OCI-LY3 (cell line): ENCODE measurements at regions not wholly inside any gene's neighbourhood (a gene's known extent, or its start where the extent isn't known, plus 50 kb on each side); places are given as distances from the start of the nearest gene placed in this dataset.

Experiments used
- H2AFZ ChIP-seq: fragments of 200-600, 300-600 bp; shearing (Covaris generic); 2 replicates; pipeline ENCODE4 v1.6.0; 2014; ENCODE audit warnings: antibody characterized with exemption, low read depth, low read length
- H3K27ac ChIP-seq: fragments of 200-600, 300-600 bp; sonication (generic); 2 replicates; pipeline ENCODE4 v1.5.1; 2014; ENCODE audit warnings: mild to moderate bottlenecking, low read length, moderate library complexity, mixed read lengths
- H3K27me3 ChIP-seq: fragments of 200-600, 300-600 bp; sonication (generic); 2 replicates; pipeline ENCODE4 v1.6.1; 2014; ENCODE audit warnings: low read depth, low read length, mixed read lengths
- H3K36me3 ChIP-seq: fragments of 200-600, 300-600 bp; sonication (generic); replicated peaks from 2 replicates; pipeline ENCODE3; 2014; ENCODE audit warnings: low read depth, low read length, mixed read lengths
- H3K4me1 ChIP-seq: fragments of 300-600, 200-600 bp; sonication (generic); 2 replicates; pipeline ENCODE4 v1.6.1; 2014; ENCODE audit warnings: low read length, mixed read lengths
- H3K4me2 ChIP-seq: fragments of 200-600, 300-600 bp; sonication (generic); 2 replicates; pipeline ENCODE4 v1.6.1; 2014; ENCODE audit warnings: low read length, mixed read lengths
- H3K4me3 ChIP-seq: fragments of 300-600, 200-600 bp; sonication (generic); 2 replicates; pipeline ENCODE4 v1.5.1; 2014; ENCODE audit warnings: antibody characterized with exemption, mild to moderate bottlenecking, low read length, moderate library complexity
- H3K79me2 ChIP-seq: fragments of 300-600, 200-600 bp; shearing (Covaris generic); 2 replicates; pipeline ENCODE4 v1.6.1; 2014; ENCODE audit warnings: mild to moderate bottlenecking, low read length, mixed read lengths
- H3K9ac ChIP-seq: fragments of 300-600, 200-600 bp; shearing (Covaris generic); 2 replicates; pipeline ENCODE4 v1.6.0; 2014; ENCODE audit warnings: mild to moderate bottlenecking, low read length, moderate library complexity
- H3K9me3 ChIP-seq: fragments of 200-600, 300-600 bp; shearing (Covaris generic); 2 replicates; pipeline ENCODE4 v1.6.1; 2014; ENCODE audit warnings: low read length, mixed read lengths; ENCODE audit not compliant: insufficient read depth
- H4K20me1 ChIP-seq: fragments of 200-600, 300-600 bp; sonication (generic); 2 replicates; pipeline ENCODE4 v1.6.1; 2016; ENCODE audit warnings: low read length, mixed read lengths; ENCODE audit not compliant: insufficient read depth
- EZH2phosphoT487 ChIP-seq: fragments of 200-600 bp; shearing (Covaris generic); IDR thresholded peaks from 2 replicates; pipeline ENCODE4 v1.6.1; 2018; ENCODE audit warnings: antibody characterized with exemption, mixed run types, low read depth
- TF ChIP-seq, protein P1 (sequence below): fragments of 200-600, 300-600 bp; sonication (generic); IDR thresholded peaks from 2 replicates; pipeline ENCODE4 v1.5.1; 2014; ENCODE audit warnings: antibody characterized with exemption, low read length, low read depth

DNA sequence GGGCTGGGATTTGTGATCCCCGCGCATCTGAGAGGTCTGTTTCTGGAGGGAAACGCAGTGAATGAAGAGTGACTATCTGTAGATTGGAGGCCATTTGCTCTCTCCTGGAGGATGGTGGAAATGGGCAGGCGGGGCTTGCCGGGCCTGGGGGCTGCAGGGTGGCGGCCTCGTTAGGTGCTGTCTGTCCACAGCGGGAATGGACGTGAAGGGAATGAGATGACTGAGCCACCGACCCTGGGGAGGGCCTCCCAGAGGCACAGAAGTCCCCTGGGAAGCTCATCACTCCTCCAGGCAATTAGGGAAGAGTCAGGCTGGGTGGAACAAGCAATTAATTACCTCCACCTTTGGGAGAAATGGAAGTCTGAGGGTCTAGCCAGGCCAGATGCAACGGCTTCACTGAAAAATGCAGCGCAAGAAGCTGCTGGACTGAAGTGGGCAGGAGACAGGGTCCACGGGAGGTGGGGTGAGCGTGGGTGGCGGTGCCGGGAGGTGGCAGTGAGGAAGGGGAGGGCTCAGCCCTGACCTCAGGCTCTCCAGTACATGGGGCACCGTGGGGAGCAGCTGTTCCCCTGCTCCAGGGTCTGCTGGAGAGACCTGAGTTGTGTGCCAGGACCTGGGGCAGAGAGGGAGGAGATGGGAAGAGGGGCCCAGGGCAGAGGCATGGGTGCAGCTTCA, 524.5 kb downstream of the BRD1 start:
- H3K4me2 ChIP-seq, result no peak overlapping the region
- TF ChIP-seq EZH2phosphoT487, result no peak
- TF ChIP-seq, protein P1, sequence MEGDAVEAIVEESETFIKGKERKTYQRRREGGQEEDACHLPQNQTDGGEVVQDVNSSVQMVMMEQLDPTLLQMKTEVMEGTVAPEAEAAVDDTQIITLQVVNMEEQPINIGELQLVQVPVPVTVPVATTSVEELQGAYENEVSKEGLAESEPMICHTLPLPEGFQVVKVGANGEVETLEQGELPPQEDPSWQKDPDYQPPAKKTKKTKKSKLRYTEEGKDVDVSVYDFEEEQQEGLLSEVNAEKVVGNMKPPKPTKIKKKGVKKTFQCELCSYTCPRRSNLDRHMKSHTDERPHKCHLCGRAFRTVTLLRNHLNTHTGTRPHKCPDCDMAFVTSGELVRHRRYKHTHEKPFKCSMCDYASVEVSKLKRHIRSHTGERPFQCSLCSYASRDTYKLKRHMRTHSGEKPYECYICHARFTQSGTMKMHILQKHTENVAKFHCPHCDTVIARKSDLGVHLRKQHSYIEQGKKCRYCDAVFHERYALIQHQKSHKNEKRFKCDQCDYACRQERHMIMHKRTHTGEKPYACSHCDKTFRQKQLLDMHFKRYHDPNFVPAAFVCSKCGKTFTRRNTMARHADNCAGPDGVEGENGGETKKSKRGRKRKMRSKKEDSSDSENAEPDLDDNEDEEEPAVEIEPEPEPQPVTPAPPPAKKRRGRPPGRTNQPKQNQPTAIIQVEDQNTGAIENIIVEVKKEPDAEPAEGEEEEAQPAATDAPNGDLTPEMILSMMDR, result no peak

DNA sequence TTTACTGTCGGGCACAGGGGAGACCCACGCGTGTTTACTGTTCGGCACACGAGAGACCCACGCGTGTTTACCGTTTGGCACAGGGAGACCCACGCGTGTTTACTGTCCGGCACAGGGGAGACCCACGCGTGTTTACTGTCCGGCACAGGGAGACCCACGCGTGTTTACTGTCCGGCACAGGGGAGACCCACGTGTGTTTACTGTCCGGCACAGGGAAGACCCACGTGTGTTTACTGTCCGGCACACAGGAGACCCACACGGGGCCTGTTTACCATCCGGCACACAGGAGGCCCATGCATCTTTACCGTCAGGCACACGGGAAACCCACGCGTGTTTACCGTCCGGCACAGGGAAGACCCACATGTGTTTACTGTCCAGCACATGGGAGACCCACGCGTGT, 525.1 kb downstream of the BRD1 start:
- H3K9ac ChIP-seq, result no peak overlapping the region

More for the DNA sequence above, 524.5 kb downstream of the BRD1 start:
- Histone ChIP-seq H4K20me1 (no peaks in the 10 kb centered on the region), H3K27ac (no peak overlapping the region), H3K4me3 (no peak overlapping the region), H3K9ac (no peak overlapping the region), H3K4me1 (no peaks in the 10 kb centered on the region), H3K9me3 (no peaks in the 10 kb centered on the region), H2AFZ (no peak overlapping the region), H3K79me2 (no peaks in the 10 kb centered on the region), H3K27me3 (no peaks in the 10 kb centered on the region), H3K36me3 (no peaks in the 10 kb centered on the region)

GRCh38 chr22:49302150-49302460, 525.6 kb downstream of the BRD1 start:
- Histone ChIP-seq H3K27me3 (no peaks in the 10 kb centered on the region), H3K9me3 (no peaks in the 10 kb centered on the region), H3K79me2 (no peaks in the 10 kb centered on the region), H2AFZ (no peak overlapping the region), H3K4me3 (no peak overlapping the region), H3K4me2 (no peak overlapping the region), H3K27ac (no peak overlapping the region), H4K20me1 (no peaks in the 10 kb centered on the region), H3K9ac (no peak overlapping the region), H3K4me1 (no peaks in the 10 kb centered on the region), H3K36me3 (no peaks in the 10 kb centered on the region)
- no peak for TF ChIP-seq EZH2phosphoT487
- TF ChIP-seq, protein P1, result no peak

More for the DNA sequence above, 525.1 kb downstream of the BRD1 start:
- H4K20me1 ChIP-seq, result no peaks in the 10 kb centered on the region
- no peak overlapping the region for H2AFZ ChIP-seq
- H3K4me3 ChIP-seq, result no peak overlapping the region
- H3K79me2 ChIP-seq, result no peaks in the 10 kb centered on the region
- H3K4me1 ChIP-seq, result no peaks in the 10 kb centered on the region
- no peaks in the 10 kb centered on the region for H3K9me3 ChIP-seq
- H3K36me3 ChIP-seq, result no peaks in the 10 kb centered on the region
- no peak overlapping the region for H3K4me2 ChIP-seq
- no peaks in the 10 kb centered on the region for H3K27me3 ChIP-seq
- no peak for TF ChIP-seq EZH2phosphoT487
- TF ChIP-seq, protein P1, result no peak
- no peak overlapping the region for H3K27ac ChIP-seq

GRCh38 chr22:49301398-49302149, 526.1 kb downstream of the BRD1 start:
- Histone ChIP-seq H2AFZ (no peak overlapping the region), H3K79me2 (no peaks in the 10 kb centered on the region), H3K27ac (no peak overlapping the region), H3K4me3 (no peak overlapping the region), H3K9me3 (no peaks in the 10 kb centered on the region), H3K4me1 (no peaks in the 10 kb centered on the region), H4K20me1 (no peaks in the 10 kb centered on the region), H3K9ac (no peak overlapping the region), H3K36me3 (no peaks in the 10 kb centered on the region), H3K27me3 (no peaks in the 10 kb centered on the region), H3K4me2 (no peak overlapping the region)
- TF ChIP-seq EZH2phosphoT487, result no peak
- TF ChIP-seq, protein P1, result no peak
